ENCODE measurements at regions not wholly inside any gene's neighbourhood (a gene's known extent, or its start where the extent isn't known, plus 50 kb on each side); places are given as distances from the start of the nearest gene placed in this dataset.

DNA sequence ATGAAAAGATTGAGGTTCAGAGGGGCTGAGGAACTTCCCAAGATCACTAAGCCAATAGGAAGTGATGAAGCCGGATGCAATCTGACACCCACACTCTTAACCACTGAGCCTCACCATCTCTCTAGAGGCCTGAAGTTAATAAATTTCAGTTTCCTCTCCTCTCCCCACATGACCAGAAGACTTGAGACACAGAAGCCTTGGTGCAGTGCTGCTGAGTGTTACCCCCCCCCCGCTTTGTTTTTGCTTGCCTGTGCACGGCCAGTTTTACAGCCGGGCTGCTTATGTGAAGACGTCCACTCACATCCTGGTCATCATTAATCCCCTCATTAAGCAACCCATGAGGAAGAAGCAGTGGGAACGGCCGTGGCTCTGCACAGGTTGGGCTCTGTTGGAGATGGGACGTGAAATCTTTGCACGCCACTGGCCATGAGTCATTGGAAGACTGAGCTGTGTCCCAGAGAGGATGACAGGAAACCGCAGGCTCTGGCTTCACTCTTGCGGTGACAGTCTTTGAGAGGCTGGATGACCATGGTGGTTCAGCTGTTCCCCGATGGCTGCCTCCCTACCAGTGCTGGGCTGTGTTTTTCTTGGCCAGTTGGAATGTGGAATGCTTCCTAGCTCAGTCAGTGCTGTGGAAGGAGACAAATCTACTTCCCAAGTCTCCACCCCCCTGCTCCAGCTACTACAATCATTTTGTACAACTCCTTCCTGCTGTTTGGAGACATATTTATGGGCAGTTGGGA, 232.6 kb upstream of the LRTM1 start:
- TF ChIP-seq GATA3 (IDR thresholded peaks at IDR 0.05; ENCODE audit: low read depth, low read length) (no peak), GATA2 (IDR thresholded peaks at IDR 0.05; ENCODE audit: low read depth, low read length) (no peak)

Measured in SH-SY5Y (cell line).